GM12891 (cell line): ENCODE measurements at regions not wholly inside any gene's neighbourhood (a gene's known extent, or its start where the extent isn't known, plus 50 kb on each side); places are given as distances from the start of the nearest gene placed in this dataset.

Experiments used
- POLR2A ChIP-seq: IDR thresholded peaks from 2 replicates; pipeline ENCODE4 v1.6.1; 2011; ENCODE audit warnings: low read depth, low read length, control low read depth
- POLR2AphosphoS5 ChIP-seq: IDR thresholded peaks from 2 replicates; pipeline ENCODE4 v1.6.1; 2011; ENCODE audit warnings: low read depth, low read length, control low read depth
- POU2F2 ChIP-seq: IDR thresholded peaks from 2 replicates; pipeline ENCODE4 v1.6.1; 2011; ENCODE audit warnings: low read depth, mild to moderate bottlenecking, control low read depth, low read length, moderate library complexity
- SPI1 ChIP-seq: IDR thresholded peaks from 2 replicates; pipeline ENCODE4 v1.6.1; 2011; ENCODE audit warnings: low read depth, low read length, control low read depth
- TAF1 ChIP-seq: IDR thresholded peaks from 2 replicates; pipeline ENCODE4 v1.6.1; 2011; ENCODE audit warnings: low read depth, low read length, control low read depth

GRCh38 chr6:119470893-119471542, 121.5 kb upstream of the MAN1A1 start:
- TF ChIP-seq POLR2A (no peak), TAF1 (no peak), SPI1 (no peak), POLR2AphosphoS5 (no peak), POU2F2 (no peak)
